ENCODE measurements at regions not wholly inside any gene's neighbourhood (a gene's known extent, or its start where the extent isn't known, plus 50 kb on each side); places are given as distances from the start of the nearest gene placed in this dataset.

DNA sequence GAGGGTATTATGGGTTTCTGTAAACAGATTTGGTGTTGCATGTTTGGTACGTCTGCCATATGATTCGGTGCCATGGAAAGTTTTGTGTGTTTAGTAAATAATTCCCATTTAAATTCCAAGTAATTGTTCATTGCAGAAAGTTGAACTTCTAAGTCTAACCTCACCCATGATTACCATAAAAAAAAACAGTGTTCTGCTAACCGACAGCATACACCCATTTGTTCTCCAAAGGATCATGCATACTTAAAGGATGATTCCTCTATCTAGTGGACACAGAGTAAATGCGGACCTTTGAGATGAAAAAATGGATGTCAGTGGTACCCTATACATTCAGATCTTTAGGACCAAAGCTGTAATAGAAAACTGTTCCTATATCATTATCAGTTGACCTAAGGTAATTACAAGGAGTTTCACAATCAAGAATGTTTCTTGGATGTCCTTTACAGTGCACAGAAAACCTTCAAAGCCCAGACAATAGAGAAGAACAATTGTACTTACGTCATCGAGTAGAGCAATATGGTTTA is 209.9 kb downstream of the CRPPA start:
- no peaks in the 10 kb centered on the region for H3K27me3 ChIP-seq (ENCODE audit: insufficient read depth, low read length, poor library complexity, severe bottlenecking)
- no peak for TF ChIP-seq EZH2phosphoT487 (IDR thresholded peaks at IDR 0.05; ENCODE audit: borderline replicate concordance)
- TF ChIP-seq, protein P1, sequence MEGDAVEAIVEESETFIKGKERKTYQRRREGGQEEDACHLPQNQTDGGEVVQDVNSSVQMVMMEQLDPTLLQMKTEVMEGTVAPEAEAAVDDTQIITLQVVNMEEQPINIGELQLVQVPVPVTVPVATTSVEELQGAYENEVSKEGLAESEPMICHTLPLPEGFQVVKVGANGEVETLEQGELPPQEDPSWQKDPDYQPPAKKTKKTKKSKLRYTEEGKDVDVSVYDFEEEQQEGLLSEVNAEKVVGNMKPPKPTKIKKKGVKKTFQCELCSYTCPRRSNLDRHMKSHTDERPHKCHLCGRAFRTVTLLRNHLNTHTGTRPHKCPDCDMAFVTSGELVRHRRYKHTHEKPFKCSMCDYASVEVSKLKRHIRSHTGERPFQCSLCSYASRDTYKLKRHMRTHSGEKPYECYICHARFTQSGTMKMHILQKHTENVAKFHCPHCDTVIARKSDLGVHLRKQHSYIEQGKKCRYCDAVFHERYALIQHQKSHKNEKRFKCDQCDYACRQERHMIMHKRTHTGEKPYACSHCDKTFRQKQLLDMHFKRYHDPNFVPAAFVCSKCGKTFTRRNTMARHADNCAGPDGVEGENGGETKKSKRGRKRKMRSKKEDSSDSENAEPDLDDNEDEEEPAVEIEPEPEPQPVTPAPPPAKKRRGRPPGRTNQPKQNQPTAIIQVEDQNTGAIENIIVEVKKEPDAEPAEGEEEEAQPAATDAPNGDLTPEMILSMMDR (conservative IDR thresholded peaks at IDR 0.05; ENCODE audit: low read length): no peak
- no peaks in the 10 kb centered on the region for H3K36me3 ChIP-seq (ENCODE audit: insufficient read depth, low read length)
- no peak overlapping the region for H3K9ac ChIP-seq (ENCODE audit: low read depth, low read length, poor library complexity, severe bottlenecking)
- H3K79me2 ChIP-seq (ENCODE audit: insufficient read depth, low read length): no peaks in the 10 kb centered on the region
- no peaks in the 10 kb centered on the region for H3K9me3 ChIP-seq (ENCODE audit: insufficient read depth, low read depth, low read length)
- no peak overlapping the region for H2AFZ ChIP-seq (ENCODE audit: low read length)
- H3K4me3 ChIP-seq (ENCODE audit: low read length, poor library complexity, severe bottlenecking): no peak overlapping the region
- no peaks in the 10 kb centered on the region for H3K4me1 ChIP-seq (ENCODE audit: insufficient read depth, low read length, poor library complexity, severe bottlenecking)
- H3K4me2 ChIP-seq (ENCODE audit: low read depth, low read length, poor library complexity, severe bottlenecking): no peak overlapping the region
- no peaks in the 10 kb centered on the region for H4K20me1 ChIP-seq (ENCODE audit: insufficient read depth, low read length, poor library complexity, severe bottlenecking)
- no peaks in the 10 kb centered on the region for H3F3A ChIP-seq (ENCODE audit: low read depth)
- H3K9me2 ChIP-seq (replicated peaks; ENCODE audit: low read depth, low read length): no peaks in the 10 kb centered on the region

DNA sequence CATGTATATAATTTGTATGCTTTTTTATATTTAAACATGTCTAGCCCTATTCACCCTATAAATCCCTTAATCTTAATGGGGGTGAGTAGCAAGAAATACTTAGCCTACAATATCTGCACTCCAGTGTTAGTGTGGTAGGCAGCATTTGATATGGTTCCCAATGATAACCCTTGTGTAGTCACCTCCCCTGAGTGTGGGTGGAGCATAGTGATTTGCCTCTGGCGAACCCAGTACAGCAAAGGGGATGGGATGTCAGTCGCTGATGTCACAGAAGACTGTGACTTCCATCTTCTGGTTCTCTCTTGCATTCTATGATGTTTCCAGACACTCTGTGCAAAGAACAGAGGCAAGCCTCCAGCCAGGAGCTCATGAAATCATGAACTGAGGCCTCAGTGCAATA is 211.2 kb downstream of the CRPPA start:
- no peak overlapping the region for H3K4me2 ChIP-seq (ENCODE audit: low read depth, low read length, poor library complexity, severe bottlenecking)
- no peaks in the 10 kb centered on the region for H3F3A ChIP-seq (ENCODE audit: low read depth)
- TF ChIP-seq, protein P1 (conservative IDR thresholded peaks at IDR 0.05; ENCODE audit: low read length): no peak
- TF ChIP-seq EZH2phosphoT487 (IDR thresholded peaks at IDR 0.05; ENCODE audit: borderline replicate concordance): no peak
- H3K79me2 ChIP-seq (ENCODE audit: insufficient read depth, low read length): no peaks in the 10 kb centered on the region
- no peaks in the 10 kb centered on the region for H4K20me1 ChIP-seq (ENCODE audit: insufficient read depth, low read length, poor library complexity, severe bottlenecking)
- no peak overlapping the region for H2AFZ ChIP-seq (ENCODE audit: low read length)
- H3K9ac ChIP-seq (ENCODE audit: low read depth, low read length, poor library complexity, severe bottlenecking): no peak overlapping the region
- H3K9me3 ChIP-seq (ENCODE audit: insufficient read depth, low read depth, low read length): no peaks in the 10 kb centered on the region
- H3K36me3 ChIP-seq (ENCODE audit: insufficient read depth, low read length): no peaks in the 10 kb centered on the region
- H3K4me1 ChIP-seq (ENCODE audit: insufficient read depth, low read length, poor library complexity, severe bottlenecking): no peaks in the 10 kb centered on the region
- H3K27me3 ChIP-seq (ENCODE audit: insufficient read depth, low read length, poor library complexity, severe bottlenecking): no peaks in the 10 kb centered on the region
- no peaks in the 10 kb centered on the region for H3K9me2 ChIP-seq (replicated peaks; ENCODE audit: low read depth, low read length)
- H3K4me3 ChIP-seq (ENCODE audit: low read length, poor library complexity, severe bottlenecking): no peak overlapping the region

DNA sequence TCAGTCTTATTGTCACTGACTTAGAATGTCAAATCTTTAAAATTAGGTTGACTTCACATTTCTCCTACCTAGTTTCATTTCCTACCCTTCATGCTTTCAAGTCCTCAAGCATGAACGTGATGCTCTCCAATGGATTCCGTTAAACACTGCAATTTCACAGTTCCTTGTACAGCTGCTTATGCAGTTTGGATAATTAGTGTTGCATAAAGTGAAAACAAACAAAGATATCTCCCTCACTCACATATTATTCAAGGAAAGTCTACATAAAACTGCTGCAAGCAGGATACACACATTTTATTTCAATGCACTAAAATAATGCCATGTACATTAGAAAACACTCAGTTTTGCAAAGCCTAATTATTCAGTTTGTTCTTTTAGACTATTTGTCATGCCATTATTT is 214.0 kb downstream of the CRPPA start:
- H3K9me3 ChIP-seq (ENCODE audit: insufficient read depth, low read depth, low read length): no peaks in the 10 kb centered on the region
- H3K4me3 ChIP-seq (ENCODE audit: low read length, poor library complexity, severe bottlenecking): no peak overlapping the region
- H4K20me1 ChIP-seq (ENCODE audit: insufficient read depth, low read length, poor library complexity, severe bottlenecking): no peaks in the 10 kb centered on the region
- no peaks in the 10 kb centered on the region for H3K9me2 ChIP-seq (replicated peaks; ENCODE audit: low read depth, low read length)
- no peaks in the 10 kb centered on the region for H3F3A ChIP-seq (ENCODE audit: low read depth)
- no peak overlapping the region for H3K4me2 ChIP-seq (ENCODE audit: low read depth, low read length, poor library complexity, severe bottlenecking)
- TF ChIP-seq, protein P1 (conservative IDR thresholded peaks at IDR 0.05; ENCODE audit: low read length): no peak
- TF ChIP-seq EZH2phosphoT487 (IDR thresholded peaks at IDR 0.05; ENCODE audit: borderline replicate concordance): no peak
- H3K9ac ChIP-seq (ENCODE audit: low read depth, low read length, poor library complexity, severe bottlenecking): no peak overlapping the region
- no peaks in the 10 kb centered on the region for H3K4me1 ChIP-seq (ENCODE audit: insufficient read depth, low read length, poor library complexity, severe bottlenecking)
- H3K79me2 ChIP-seq (ENCODE audit: insufficient read depth, low read length): no peaks in the 10 kb centered on the region
- no peaks in the 10 kb centered on the region for H3K36me3 ChIP-seq (ENCODE audit: insufficient read depth, low read length)
- no peak overlapping the region for H2AFZ ChIP-seq (ENCODE audit: low read length)
- no peaks in the 10 kb centered on the region for H3K27me3 ChIP-seq (ENCODE audit: insufficient read depth, low read length, poor library complexity, severe bottlenecking)
